Astrocyte of the cerebellum (primary cell): ENCODE measurements at regions not wholly inside any gene's neighbourhood (a gene's known extent, or its start where the extent isn't known, plus 50 kb on each side); places are given as distances from the start of the nearest gene placed in this dataset.
A peak's percentile ranks its signal among the peaks of the same experiment; 100 is the strongest.
"Not testable (repeated sequence)": the region's sequence is repeated elsewhere in the genome, so short reads cannot be mapped to it uniquely, and the experiment has no call there.

Experiments used
- DNase-seq: peaks from one replicate; pipeline ENCODE4 v3.0.0-alpha.2; 2011; ENCODE audit warnings: low read depth
- H3K4me3 ChIP-seq: 2 replicates; pipeline ENCODE4 v1.5.1; 2011; ENCODE audit warnings: mild to moderate bottlenecking, low read depth, low read length, moderate library complexity
- in situ Hi-C: cut with HindIII; loops from 2 replicates; pipeline ENCODE4 v1.10.0; 2017; ENCODE audit warnings: low sequenced_read_pairs
- TF ChIP-seq, protein P1 (sequence below): IDR thresholded peaks from 2 replicates; pipeline ENCODE4 v1.5.1; 2012; ENCODE audit warnings: low read length, low read depth, moderate library complexity, mild to moderate bottlenecking; ENCODE audit errors: missing control alignments

GRCh38 chr13:89066868-89067466 is 1395.8 kb downstream of the SLITRK5 start:
- in situ Hi-C loops: no loop called here
- TF ChIP-seq, protein P1, sequence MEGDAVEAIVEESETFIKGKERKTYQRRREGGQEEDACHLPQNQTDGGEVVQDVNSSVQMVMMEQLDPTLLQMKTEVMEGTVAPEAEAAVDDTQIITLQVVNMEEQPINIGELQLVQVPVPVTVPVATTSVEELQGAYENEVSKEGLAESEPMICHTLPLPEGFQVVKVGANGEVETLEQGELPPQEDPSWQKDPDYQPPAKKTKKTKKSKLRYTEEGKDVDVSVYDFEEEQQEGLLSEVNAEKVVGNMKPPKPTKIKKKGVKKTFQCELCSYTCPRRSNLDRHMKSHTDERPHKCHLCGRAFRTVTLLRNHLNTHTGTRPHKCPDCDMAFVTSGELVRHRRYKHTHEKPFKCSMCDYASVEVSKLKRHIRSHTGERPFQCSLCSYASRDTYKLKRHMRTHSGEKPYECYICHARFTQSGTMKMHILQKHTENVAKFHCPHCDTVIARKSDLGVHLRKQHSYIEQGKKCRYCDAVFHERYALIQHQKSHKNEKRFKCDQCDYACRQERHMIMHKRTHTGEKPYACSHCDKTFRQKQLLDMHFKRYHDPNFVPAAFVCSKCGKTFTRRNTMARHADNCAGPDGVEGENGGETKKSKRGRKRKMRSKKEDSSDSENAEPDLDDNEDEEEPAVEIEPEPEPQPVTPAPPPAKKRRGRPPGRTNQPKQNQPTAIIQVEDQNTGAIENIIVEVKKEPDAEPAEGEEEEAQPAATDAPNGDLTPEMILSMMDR: peak; percentile 82
- no peak overlapping the region for H3K4me3 ChIP-seq
- peak; percentile 53 for DNase-seq

GRCh38 chr13:89072979-89073378 is 1401.8 kb downstream of the SLITRK5 start:
- no peak overlapping the region for H3K4me3 ChIP-seq
- TF ChIP-seq, protein P1: no peak
- no peak for DNase-seq
- in situ Hi-C loops: no loop called here

GRCh38 chr13:89076622-89077021 is 1405.5 kb downstream of the SLITRK5 start:
- TF ChIP-seq, protein P1: no peak

GRCh38 chr13:89082623-89083022 is 1411.5 kb downstream of the SLITRK5 start:
- DNase-seq: no peak
- no peak overlapping the region for H3K4me3 ChIP-seq
- in situ Hi-C loops: no loop called here
- TF ChIP-seq, protein P1: no peak

More at GRCh38 chr13:89076622-89077021, 1405.5 kb downstream of the SLITRK5 start:
- no peak overlapping the region for H3K4me3 ChIP-seq
- no peak for DNase-seq
- in situ Hi-C loops: no loop called here

- DNase-seq, H3K4me3 ChIP-seq, in situ Hi-C loops: not testable (repeated sequence)
Observed at GRCh38 chr13:89088107-89088506, 1416.9 kb downstream of the SLITRK5 start.

DNA sequence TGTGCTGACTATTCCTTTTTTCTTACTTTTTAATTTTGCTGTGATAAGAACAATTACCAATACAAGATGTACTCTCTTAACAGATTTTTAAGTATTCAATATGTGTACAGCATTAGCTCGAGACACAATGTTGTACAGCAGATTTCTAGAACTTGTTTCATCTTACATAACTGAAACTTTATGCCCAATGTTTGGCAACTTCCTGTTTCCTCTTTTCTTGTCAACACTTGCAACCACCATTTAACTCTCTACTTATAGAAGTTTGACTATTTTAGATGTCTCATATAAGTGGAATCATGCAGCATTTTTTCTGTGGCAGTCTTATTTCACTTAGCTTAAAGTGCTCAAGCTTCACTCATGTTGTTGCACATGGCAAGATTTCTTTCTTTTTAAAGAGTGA is 1426.8 kb downstream of the SLITRK5 start:
- no peak for DNase-seq
- H3K4me3 ChIP-seq: no peak overlapping the region
- TF ChIP-seq, protein P1: no peak
- in situ Hi-C loops: no loop called here

GRCh38 chr13:89113744-89114143 is 1442.6 kb downstream of the SLITRK5 start:
- no peak for DNase-seq
- in situ Hi-C loops: no loop called here
- TF ChIP-seq, protein P1: no peak
- H3K4me3 ChIP-seq: no peak overlapping the region
